DMS 273 (cell line): ENCODE measurements at regions not wholly inside any gene's neighbourhood (a gene's known extent, or its start where the extent isn't known, plus 50 kb on each side); places are given as distances from the start of the nearest gene placed in this dataset.
A peak's percentile ranks its signal among the peaks of the same experiment; 100 is the strongest.

Experiments used
- DNase-seq: peaks from one replicate; lab custom pipeline; 2025; ENCODE audit not compliant: unreplicated experiment; lab: John Stamatoyannopoulos, UW

DNA sequence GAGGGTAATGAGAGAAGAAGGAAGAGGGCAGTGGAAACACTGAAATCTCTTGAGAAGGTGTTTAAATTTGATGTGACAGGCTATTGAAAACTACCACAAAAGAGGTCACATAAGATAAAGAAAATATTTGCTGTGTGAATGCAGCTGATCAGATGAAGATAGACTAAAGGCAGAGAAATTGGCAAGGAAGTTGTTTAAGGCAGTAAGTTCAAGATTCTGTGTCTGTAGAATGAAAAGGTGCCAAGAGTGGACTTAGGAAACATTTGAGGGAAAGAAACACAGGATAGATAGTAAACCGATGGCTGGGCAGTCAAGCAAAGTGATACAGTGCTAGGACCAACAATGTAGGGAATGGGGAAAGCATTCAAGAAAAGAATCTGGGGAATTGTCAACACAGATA, 332.3 kb upstream of the MARCKS start:
- no peak for DNase-seq

DNA sequence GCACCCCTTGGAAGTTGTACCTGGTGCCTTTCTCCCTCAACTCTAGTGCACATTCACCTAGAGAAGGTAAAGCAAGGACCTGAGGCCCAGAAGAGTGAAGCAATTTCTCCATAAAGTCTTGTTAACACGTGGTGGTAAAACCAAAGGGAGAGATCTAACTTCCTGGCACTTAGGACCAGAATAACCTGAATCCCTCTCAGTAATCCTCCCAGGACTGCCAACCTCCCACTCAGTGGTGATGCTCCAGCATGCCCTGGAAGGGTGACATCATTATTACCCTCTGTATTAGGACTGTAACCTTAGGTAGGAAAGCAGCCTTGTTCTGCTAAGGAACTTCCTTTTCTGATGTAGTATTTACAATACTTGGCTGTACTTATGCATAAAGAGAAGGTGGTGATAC, 330.6 kb upstream of the MARCKS start:
- DNase-seq, result no peak

DNA sequence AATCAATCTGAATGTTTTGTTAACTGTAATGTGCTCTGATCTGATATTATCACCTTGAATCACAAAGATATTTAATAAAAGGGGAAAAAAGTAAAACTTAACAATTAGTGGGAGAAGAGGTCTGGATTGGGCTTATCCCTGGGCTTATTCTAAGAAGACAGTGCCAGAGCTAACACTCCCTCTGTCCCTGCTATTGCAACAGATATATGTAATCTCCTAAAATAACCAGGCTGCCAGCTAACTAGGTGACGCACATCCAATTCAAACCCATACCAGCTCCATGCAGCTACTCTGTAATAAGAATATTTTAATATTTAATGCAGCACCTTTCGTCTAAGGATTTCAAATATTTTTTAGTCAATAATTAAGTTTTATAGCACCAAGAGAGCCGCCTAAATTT, 330.1 kb upstream of the MARCKS start:
- DNase-seq, result no peak

DNA sequence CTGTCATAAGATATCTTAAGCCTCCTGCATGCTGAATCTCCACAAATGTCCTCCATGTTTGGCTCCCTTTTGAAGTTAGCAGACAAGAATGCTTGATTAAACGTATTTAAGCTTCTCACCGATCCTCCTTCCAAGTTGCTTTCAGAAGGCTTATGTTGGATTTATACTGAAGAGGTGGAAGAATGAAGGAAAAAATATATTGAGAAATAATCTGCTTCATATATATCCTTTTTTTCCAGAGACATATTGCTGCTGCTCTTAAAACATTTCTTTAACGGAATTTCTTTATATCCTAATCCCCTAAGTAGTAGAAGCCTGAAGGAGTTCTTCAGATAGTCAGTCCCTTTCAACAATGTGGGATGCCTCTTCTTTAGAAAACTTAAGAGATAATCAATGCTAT, 329.0 kb upstream of the MARCKS start:
- no peak for DNase-seq

DNA sequence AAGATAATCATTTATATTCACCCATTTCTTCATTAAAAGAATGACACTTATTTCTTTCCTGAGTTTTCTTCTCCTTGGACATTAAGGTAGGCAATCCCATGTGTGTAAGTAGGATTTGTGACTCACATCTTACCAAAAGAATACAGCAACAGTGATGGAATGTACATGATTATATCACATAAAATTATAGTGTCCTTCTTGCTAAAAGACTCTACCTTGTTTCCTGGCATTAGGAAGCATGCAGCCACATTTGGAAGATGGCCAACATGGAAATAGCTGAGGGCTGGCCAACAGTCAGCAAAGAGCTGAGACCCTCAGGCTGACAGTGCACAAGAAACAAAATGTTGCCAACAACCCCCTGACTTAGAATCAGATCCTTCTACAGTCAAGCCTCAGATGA, 327.9 kb upstream of the MARCKS start:
- peak; percentile 3 for DNase-seq

DNA sequence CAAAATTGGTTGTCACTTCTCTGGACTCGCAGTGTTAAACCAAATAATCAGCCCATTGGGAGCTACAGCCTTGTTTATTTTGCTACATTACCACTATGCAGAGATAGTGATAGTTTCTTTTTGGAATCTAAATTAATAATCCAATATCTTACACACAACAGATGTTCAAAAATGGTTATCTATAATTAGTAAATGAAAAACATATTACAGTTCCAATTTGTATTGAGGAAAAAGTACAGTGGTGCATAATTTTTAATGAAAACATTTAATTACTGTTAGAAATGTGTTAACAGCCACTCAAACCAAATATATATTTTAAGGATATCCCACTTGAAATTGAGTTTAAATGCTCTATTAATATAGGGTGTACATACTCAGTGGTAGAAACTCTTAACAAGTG, 327.3 kb upstream of the MARCKS start:
- no peak for DNase-seq

DNA sequence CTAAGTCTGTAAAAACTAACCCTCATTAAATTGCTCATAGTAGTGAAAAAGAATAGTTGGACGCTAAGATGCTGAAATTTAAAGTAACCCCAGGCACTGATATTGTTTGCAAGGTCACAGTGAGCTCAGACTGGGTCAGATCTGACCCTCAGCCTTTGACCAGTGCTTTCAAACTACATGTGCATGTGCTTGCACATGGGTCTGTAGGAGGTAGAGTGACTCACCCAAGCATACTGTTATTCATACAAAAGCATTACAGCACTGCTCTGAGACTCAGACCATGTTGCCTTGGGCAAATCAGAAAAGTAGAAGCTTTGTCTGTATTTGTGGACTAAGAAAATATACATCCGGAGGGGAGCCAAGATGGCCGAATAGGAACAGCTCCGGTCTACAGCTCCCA, 326.4 kb upstream of the MARCKS start:
- DNase-seq, result no peak

DNA sequence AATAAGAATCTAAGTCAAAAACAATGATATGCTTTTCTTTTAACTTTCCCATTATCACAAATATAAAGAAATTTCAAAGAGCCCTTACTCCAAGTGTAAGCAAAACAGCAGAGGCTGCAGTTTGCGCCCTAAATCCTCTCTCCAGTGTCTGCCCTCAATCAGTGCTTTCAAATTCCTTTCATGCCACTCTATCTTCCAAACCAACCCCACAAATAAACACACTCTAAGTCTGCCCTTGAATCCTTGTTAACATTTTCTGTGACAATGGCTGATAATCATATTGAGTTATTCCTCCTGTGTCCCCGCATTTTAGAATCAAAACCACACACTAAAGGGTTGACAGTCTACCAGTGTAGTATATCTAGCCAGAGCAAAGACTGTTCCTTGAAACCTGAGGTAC, 317.9 kb upstream of the MARCKS start:
- DNase-seq, result no peak

DNA sequence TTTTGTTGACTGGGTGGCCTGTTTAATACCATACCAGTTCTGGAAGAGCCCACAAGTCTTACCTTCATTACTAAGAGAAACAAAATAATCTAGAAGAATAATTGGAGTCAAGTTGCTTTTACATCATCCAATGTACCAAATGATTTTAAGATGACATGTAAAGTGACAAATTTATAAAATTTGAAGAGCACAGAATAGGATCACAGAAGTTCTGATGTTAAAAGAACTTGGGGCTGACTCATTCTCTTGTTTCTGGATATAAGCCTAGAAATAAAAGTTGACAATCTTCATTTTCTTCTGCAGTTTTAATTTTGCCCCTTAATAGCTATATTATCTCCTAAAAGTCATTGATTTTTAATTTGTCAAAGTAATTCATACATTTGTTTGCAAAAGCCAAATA, 317.5 kb upstream of the MARCKS start:
- no peak for DNase-seq

DNA sequence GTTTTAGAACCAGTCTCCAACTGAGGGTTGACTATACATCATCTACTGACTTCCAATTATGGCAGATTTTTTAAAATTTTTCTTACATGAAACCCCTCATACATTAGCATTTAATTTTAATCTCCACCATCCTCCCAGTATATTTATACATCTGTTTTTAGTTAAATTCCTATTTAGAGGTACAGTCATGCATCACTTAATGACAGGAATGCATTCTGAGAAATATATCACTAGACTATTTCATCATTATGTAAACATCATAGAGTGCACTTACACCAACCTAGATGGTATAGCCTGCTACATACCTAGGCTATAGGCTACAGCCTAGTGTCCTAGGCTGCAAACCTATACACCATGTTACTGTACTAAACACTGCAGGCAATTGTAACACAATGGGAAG, 316.7 kb upstream of the MARCKS start:
- DNase-seq, result no peak

DNA sequence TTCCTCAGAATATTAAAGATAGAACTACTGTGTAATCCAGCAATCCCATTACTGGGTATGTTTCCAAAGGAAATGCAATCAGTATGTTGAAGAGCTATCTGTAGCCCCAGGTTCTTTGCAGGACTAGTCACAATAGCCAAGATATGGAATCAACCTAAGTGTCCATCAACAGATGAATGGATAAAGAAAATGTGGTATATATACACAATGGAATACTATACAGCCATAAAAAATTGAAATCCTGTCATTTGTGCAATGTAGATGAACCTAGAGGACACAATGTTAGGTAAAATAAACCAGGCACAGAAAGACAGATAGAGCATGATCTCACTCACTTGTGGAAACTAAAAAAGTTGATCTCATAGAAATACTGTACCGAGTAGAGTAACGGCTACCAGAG, 306.0 kb upstream of the MARCKS start:
- DNase-seq, result no peak

DNA sequence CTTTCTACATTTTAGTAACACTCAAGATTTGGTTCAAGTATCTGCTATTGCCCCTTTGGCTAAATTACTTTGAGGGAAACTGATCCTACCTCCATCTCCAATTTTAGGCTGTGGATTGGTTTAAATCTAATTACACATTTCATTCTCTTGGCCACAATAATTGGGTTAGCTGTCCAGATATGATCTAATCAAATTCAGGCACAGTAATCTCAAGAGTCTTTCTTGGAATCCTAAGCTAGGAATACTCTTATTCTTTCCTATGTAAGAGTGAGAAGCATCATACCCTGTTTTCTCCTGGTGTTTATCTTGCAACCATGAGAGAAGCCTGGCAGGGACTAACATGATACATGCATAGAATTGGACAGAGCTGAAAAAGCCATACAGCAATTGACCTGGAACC, 300.4 kb upstream of the MARCKS start:
- no peak for DNase-seq

DNA sequence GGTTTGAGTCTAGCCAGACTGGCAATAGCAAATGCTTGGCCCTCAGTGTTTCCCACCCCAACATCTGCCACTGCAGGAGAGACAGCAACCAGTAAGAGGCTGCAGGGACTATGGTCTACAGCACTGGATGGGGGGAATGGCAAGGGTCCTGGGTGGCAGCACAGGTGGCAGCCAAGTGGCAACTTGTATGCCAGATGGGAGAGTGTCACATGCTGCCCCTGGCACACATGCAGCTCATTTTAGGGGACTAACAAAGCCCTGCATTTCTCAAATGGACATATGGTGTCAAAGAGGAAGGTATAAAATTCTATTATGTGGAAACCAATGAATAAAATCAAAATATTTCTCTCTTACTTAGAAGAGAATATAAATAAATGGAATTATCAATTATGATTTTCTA, 298.7 kb upstream of the MARCKS start:
- DNase-seq, result peak; percentile 63

DNA sequence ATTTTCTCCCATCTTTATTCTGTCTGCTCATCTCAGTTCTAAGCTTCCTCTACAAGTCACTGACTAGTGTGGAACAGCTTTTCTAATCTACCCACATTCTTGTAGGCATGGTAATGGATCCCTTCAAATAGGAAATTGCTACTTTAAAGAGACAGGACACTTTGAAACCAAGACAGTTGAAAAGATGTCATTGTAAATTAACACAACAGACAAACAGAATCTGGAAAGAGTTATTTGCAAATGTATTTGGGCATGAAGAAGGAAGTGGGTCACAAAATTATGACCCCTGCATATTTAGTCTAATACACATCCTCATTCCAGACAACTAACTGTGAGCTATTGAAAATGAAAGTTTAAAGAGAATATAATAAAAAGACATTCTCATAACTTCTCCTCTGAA, 298.2 kb upstream of the MARCKS start:
- peak; percentile 30 for DNase-seq

DNA sequence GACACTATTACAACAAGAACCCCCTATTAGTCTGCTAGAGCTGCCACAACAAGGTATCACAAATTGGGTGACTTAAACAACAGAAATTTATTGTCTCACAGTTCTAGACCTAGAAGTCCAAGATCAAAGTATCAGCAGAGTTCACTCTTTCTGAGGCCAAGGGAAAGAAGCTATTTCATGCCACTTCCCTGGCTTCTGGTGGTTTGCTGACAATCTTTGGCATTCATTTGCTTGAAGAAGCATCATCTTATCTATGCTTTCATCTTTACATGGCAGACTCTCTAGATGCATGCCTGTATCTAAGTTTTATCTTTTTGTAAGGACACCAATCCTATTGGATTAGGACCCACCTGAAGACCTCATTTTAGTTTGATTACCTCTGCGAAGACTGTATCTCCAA, 296.8 kb upstream of the MARCKS start:
- no peak for DNase-seq

DNA sequence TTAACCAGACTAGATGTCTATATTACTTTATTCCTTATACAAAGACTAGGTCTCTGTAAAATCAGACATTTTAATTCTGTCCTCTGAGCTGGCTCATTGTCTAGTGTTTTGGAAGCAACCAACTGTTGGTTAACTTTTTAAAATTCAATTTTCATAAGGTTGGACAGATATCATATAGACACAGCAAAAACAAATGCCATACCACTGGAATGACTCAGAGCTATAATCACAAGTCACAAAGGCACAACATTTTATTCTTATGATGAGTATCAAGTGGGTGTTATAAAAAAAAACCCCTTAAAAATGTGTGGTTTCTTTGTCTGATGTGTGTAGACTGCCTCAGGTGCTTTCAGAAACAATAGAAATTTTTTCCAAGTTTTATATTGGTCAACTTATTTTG, 296.2 kb upstream of the MARCKS start:
- no peak for DNase-seq

DNA sequence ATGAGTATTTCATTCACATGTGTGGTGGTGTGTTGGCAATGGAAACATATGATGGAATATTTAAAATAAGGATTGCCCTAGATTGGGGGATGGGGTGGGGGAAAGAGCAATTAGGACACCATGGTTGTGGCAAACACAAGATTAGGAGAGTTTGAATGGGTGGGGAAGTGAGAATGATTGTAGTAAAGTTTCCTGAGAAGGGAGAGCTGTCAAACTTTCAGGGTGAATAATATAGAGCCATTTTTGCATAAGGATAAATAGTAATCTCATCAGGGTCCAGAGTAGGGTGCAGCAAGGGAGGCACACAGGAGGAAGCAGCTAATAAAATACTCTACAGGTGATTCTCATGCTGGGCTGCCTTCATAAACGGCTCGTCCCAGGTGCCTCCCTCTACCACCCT, 294.9 kb upstream of the MARCKS start:
- DNase-seq, result no peak

DNA sequence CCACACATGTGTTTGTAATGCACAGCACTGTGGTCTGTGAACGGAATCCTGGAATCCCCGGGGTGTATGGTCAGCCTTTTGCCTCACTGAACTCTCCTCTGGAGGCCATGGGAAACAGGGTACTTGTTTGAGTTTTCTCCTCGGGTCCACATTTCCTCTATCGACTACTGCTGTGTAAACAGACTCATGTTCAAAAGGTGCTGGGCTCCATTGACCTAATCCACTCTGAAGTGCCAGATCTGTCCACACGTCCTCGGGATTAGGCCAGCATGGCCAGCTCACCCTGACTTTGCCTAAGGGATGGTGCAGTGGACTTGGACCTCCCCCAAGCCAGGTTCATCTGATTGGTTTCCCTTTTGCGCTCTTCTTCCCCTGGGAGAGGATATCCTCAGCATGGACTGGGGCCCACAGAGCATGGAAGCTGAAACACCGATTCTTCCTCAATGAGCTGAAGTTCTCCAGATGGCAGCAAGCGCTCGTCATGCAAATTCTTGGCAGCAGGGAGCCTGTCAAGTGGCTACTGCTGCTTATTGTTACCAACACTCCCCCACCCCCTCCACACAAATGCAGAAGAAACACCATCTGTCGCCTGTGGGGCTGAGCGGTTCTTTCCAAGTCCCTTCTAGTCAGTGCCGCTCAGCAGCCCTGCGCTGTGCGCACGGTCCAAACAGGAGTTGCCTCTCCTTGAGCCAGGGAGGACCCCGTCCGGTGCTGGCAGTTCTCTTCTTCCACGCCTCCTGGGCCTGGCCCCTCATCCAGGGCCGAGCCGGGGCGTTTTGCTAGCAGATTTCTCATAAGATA, 292.6 kb upstream of the MARCKS start:
- DNase-seq, result peak; percentile 99

DNA sequence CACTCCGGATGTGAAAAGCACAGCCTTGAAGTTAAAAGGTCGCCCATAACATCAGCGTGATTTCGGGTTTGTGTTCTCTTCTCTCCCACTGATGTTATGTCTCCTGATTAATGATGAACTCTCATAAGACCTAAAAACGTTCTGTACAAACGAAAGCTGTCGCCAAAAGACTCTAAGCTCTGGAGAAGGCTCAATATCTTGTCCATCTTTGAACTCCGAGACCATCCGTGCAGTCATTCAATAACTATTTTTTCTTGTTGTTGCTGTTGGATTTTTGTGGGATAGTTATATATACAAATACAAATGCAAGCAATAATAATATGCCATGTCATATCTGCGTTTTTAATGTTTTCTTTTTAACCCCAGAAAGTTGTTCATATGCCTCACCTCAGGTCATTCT, 291.8 kb upstream of the MARCKS start:
- no peak for DNase-seq

DNA sequence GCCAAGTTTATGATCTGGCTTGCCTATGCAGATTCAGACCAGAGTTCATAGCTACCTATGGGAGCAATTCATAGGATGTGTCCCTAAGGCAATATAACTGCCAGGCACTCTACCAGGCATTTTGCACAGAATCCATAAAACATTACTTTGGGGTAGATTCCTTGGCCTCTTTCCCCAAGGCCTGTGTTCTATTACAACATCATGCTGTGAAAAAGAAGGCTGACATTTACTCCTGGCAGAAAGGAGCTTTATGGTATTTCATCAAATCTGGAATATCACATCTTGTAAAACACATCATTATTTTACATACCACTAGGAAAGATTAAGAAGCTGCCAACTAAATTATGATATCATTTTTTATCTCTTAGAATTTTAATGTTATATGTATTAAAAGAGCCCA, 287.0 kb upstream of the MARCKS start:
- no peak for DNase-seq

DNA sequence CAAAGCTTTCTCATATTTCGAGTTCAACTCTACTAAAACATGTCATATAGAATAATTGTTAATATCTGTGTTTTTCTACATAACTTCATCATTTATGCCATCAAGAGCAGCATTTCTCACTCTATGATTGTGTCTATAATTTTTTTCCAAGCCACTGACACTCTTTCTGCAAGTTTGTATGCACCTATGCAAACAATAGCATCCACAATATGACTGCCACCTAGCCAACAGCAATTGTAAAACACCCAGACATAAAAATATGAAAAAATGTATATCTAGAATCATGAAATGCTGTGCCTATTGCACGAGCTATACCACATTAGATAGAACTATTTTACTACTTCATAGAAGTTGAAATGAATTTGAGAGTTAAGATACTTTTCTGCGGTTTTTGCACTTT, 286.5 kb upstream of the MARCKS start:
- DNase-seq, result no peak

DNA sequence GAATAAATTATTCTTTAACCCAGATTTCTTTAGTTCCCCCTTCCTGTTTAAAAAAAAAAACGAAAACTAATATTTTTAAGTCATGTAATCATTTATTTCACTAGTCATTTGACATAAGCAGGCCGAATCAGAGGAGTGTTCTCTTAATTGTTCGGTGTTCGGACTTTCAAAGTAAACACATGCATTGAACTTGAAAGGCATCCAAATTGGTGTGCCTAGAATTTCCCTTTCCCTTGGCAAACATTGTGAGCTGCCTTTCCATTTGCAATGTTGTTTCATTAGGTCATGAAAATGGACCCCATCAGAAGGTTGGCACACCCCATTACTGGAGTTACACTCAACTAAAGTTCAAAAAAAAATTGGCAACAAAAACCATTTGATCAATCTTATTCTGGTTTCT, 283.0 kb upstream of the MARCKS start:
- no peak for DNase-seq

DNA sequence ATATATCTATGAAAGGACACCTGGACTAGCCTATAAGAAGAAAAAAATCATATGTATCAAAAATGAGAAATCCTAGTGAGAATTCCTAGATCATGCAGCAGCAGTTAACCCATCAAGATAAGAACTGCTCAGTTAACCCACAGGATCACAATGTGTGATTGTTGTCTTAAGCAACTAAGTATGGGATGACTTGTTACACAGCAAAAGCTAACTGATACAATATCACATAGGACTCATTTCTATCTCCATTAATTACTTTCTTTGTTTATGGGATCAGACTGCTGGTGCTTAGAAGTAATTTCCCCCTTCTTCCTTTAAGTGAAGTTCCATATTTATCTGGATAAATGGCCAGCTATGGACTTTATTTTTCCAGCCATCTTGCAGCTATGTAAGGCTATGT, 280.8 kb upstream of the MARCKS start:
- DNase-seq, result no peak
